H9 (cell line): ENCODE measurements at regions not wholly inside any gene's neighbourhood (a gene's known extent, or its start where the extent isn't known, plus 50 kb on each side); places are given as distances from the start of the nearest gene placed in this dataset.

Experiments
- DNase-seq: peaks from one replicate; pipeline ENCODE4 v3.0.0-alpha.2; 2017
- H2AFZ ChIP-seq: one replicate; pipeline ENCODE4 v1.6.1; 2013; ENCODE audit warnings: mild to moderate bottlenecking, low read length, control low read depth, moderate library complexity
- H2AK5ac ChIP-seq: 2 replicates; pipeline ENCODE4 v1.6.1; 2013; ENCODE audit warnings: low read length, control low read depth, mixed read lengths; ENCODE audit not compliant: insufficient read length
- H2BK120ac ChIP-seq: one replicate; pipeline ENCODE4 v1.6.1; 2013; ENCODE audit warnings: low read depth, mild to moderate bottlenecking, low read length, control low read depth, inconsistent platforms; ENCODE audit not compliant: poor library complexity, severe bottlenecking
- H2BK12ac ChIP-seq: 2 replicates; pipeline ENCODE4 v1.6.1; 2013; ENCODE audit warnings: low read length, control low read depth, mixed read lengths, low read depth; ENCODE audit not compliant: insufficient read length
- H2BK15ac ChIP-seq: 2 replicates; pipeline ENCODE4 v1.6.1; 2013; ENCODE audit warnings: low read depth, low read length, control low read depth
- H2BK20ac ChIP-seq: one replicate; pipeline ENCODE4 v1.6.1; 2013; ENCODE audit warnings: low read depth, mild to moderate bottlenecking, low read length, control low read depth, inconsistent platforms; ENCODE audit not compliant: poor library complexity, severe bottlenecking
- H2BK5ac ChIP-seq: 2 replicates; pipeline ENCODE4 v1.6.1; 2013; ENCODE audit warnings: low read length, control low read depth, mixed read lengths; ENCODE audit not compliant: insufficient read length
- H3K14ac ChIP-seq: 2 replicates; pipeline ENCODE4 v1.6.1; 2013; ENCODE audit warnings: low read length, control low read depth; ENCODE audit not compliant: insufficient read depth
- H3K18ac ChIP-seq: 2 replicates; pipeline ENCODE4 v1.6.1; 2013; ENCODE audit warnings: low read depth, mild to moderate bottlenecking, mixed read lengths, low read length, control low read depth; ENCODE audit not compliant: insufficient read length
- H3K23ac ChIP-seq: 2 replicates; pipeline ENCODE4 v1.6.1; 2013; ENCODE audit warnings: low read length, control low read depth, mixed read lengths, low read depth; ENCODE audit not compliant: insufficient read length
- H3K23me2 ChIP-seq: 2 replicates; pipeline ENCODE4 v1.6.1; 2013; ENCODE audit warnings: low read depth, mild to moderate bottlenecking, mixed read lengths, low read length, control low read depth; ENCODE audit not compliant: insufficient read length, poor library complexity, severe bottlenecking
- H3K27ac ChIP-seq: 2 replicates; pipeline ENCODE4 v1.5.1; 2013; ENCODE audit warnings: low read length, control low read depth, mixed read lengths, low read depth; ENCODE audit not compliant: insufficient read length
- H3K27me3 ChIP-seq: 2 replicates; pipeline ENCODE4 v1.6.1; 2013; ENCODE audit warnings: low read length, control low read depth, inconsistent platforms; ENCODE audit not compliant: insufficient read depth
- H3K4ac ChIP-seq: 2 replicates; pipeline ENCODE4 v1.6.1; 2013; ENCODE audit warnings: low read depth, mild to moderate bottlenecking, control low read depth, inconsistent platforms, low read length, moderate library complexity
- H3K4me1 ChIP-seq: 2 replicates; pipeline ENCODE4 v1.6.1; 2013; ENCODE audit warnings: low read length, control low read depth, inconsistent platforms; ENCODE audit not compliant: insufficient read depth
- H3K4me2 ChIP-seq: 2 replicates; pipeline ENCODE4 v1.6.1; 2013; ENCODE audit warnings: low read length, control low read depth, mixed read lengths; ENCODE audit not compliant: insufficient read length, insufficient read depth
- H3K56ac ChIP-seq: 2 replicates; pipeline ENCODE4 v1.6.1; 2013; ENCODE audit warnings: low read depth, mild to moderate bottlenecking, mixed read lengths, low read length, control low read depth; ENCODE audit not compliant: insufficient read length
- H3K79me1 ChIP-seq: 2 replicates; pipeline ENCODE4 v1.6.1; 2013; ENCODE audit warnings: low read depth, mild to moderate bottlenecking, moderate library complexity, low read length, control low read depth, inconsistent platforms; ENCODE audit not compliant: insufficient read depth, poor library complexity, severe bottlenecking
- H3K79me2 ChIP-seq: 2 replicates; pipeline ENCODE4 v1.6.1; 2013; ENCODE audit warnings: low read length, control low read depth, inconsistent platforms; ENCODE audit not compliant: insufficient read depth
- H3K9ac ChIP-seq: 2 replicates; pipeline ENCODE4 v1.6.1; 2013; ENCODE audit warnings: low read length, control low read depth, mixed read lengths; ENCODE audit not compliant: insufficient read length; ENCODE audit errors: extremely low read depth
- H3K9me3 ChIP-seq: one replicate; pipeline ENCODE4 v1.6.1; 2013; ENCODE audit warnings: low read depth, low read length, inconsistent platforms; ENCODE audit not compliant: control insufficient read depth
- H3T11ph ChIP-seq: one replicate; pipeline ENCODE4 v1.6.1; 2013; ENCODE audit warnings: mild to moderate bottlenecking, low read length, control low read depth, inconsistent platforms
- H4K20me1 ChIP-seq: one replicate; pipeline ENCODE4 v1.6.1; 2013; ENCODE audit not compliant: control insufficient read depth, insufficient read length, insufficient read depth
- H4K5ac ChIP-seq: 2 replicates; pipeline ENCODE4 v1.6.1; 2013; ENCODE audit warnings: low read depth, mild to moderate bottlenecking, mixed read lengths, low read length, control low read depth; ENCODE audit not compliant: insufficient read length
- H4K8ac ChIP-seq: replicated peaks from 2 replicates; pipeline ENCODE4 v1.6.1; 2013; ENCODE audit warnings: low read length, control low read depth, mixed read lengths, low read depth; ENCODE audit not compliant: insufficient read length
- H4K91ac ChIP-seq: 2 replicates; pipeline ENCODE4 v1.6.1; 2013; ENCODE audit warnings: low read depth, mild to moderate bottlenecking, moderate library complexity, mixed read lengths, low read length, control low read depth; ENCODE audit not compliant: insufficient read length
- H3K27ac Mint-ChIP-seq, 3 experiments: 2 replicates in 2 of 3; 3 replicates in 1 of 3; pipeline ENCODE4 v1.8.0; 2020 to 2021; ENCODE audit warnings: mixed read lengths in 3 of 3, mild to moderate bottlenecking in 1 of 3, moderate library complexity in 1 of 3
- H3K27me3 Mint-ChIP-seq: 2 replicates; pipeline ENCODE4 v1.8.0; 2021; ENCODE audit warnings: low read depth, mild to moderate bottlenecking, moderate library complexity, mixed read lengths
- H3K36me3 Mint-ChIP-seq, 3 experiments: 2 replicates in 2 of 3; 3 replicates in 1 of 3; pipeline ENCODE4 v1.8.0; 2020 to 2021; ENCODE audit warnings: low read depth in 3 of 3, mixed read lengths in 3 of 3; ENCODE audit not compliant: insufficient read depth in 1 of 3
- H3K4me1 Mint-ChIP-seq, 2 experiments: 2 replicates each; pipeline ENCODE4 v1.8.0; 2020; ENCODE audit warnings: mixed read lengths in 2 of 2
- H3K4me3 Mint-ChIP-seq, 2 experiments: 2 replicates in 1 of 2; 3 replicates in 1 of 2; pipeline ENCODE4 v1.8.0; 2020 to 2021; ENCODE audit warnings: mild to moderate bottlenecking in 2 of 2, mixed read lengths in 2 of 2, moderate library complexity in 1 of 2
- H3K9me3 Mint-ChIP-seq, 2 experiments: 2 replicates in 1 of 2; 3 replicates in 1 of 2; pipeline ENCODE4 v1.8.0; 2020; ENCODE audit warnings: mild to moderate bottlenecking in 2 of 2, mixed read lengths in 2 of 2, moderate library complexity in 1 of 2
- WGBS: extraction: QIAGEN DNeasy Blood & Tissue Kit; methylation state at CpG from one replicate; pipeline ENCODE4 v1.1.7; 2013; ENCODE audit warnings: missing lambda C conversion rate, low lambda C conversion rate, mixed read lengths; ENCODE audit not compliant: insufficient read length; ENCODE audit errors: extremely low coverage; 5-methylcytosine and 5-hydroxymethylcytosine counted together
- TF ChIP-seq, protein P1 (sequence below): fragments of 200-600 bp; sonication (generic); conservative IDR thresholded peaks from 3 replicates; pipeline ENCODE4 v1.8.0; 2021; ENCODE audit warnings: antibody characterized with exemption, mild to moderate bottlenecking

DNA sequence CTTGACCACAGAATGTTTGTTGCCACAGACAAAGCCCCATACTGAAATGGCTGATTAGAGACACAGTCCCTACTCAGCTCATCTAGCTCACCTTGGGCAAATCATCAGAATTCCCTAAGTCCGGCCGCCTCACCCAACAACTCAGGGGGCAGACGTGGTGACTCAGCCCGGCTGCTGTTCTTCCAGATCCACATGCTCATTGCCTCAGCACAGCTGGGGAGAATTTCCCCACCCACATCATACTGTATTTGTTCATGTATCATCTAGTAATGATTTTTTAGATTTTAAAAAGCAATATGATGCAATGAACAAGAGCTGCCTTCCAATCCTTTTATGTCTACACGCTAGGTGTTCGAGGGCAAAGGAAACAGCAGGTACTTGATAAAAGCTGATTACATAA is 333.8 kb upstream of the TENM3 start:
- H2BK15ac ChIP-seq: no peak overlapping the region
- H3K4me1 Mint-ChIP-seq: no peaks in the 10 kb centered on the region; a peak in 2 of 4 replicates
- no peaks in the 10 kb centered on the region; the same call in 1 of the 2 replicates for H3K4me1 ChIP-seq
- H4K5ac ChIP-seq: no peak overlapping the region
- no peak overlapping the region for H2BK20ac ChIP-seq
- H3K27ac ChIP-seq: no peak overlapping the region
- H4K8ac ChIP-seq: no peak overlapping the region
- H3K9me3 Mint-ChIP-seq: peaks cover 26 to 38% of the 10 kb centered on the region in 2 experiments
- H3K27ac Mint-ChIP-seq: peak overlapping the region in 2 of 3 experiments; percentile 11; a peak in 1 of 7 replicates
- TF ChIP-seq, protein P1, sequence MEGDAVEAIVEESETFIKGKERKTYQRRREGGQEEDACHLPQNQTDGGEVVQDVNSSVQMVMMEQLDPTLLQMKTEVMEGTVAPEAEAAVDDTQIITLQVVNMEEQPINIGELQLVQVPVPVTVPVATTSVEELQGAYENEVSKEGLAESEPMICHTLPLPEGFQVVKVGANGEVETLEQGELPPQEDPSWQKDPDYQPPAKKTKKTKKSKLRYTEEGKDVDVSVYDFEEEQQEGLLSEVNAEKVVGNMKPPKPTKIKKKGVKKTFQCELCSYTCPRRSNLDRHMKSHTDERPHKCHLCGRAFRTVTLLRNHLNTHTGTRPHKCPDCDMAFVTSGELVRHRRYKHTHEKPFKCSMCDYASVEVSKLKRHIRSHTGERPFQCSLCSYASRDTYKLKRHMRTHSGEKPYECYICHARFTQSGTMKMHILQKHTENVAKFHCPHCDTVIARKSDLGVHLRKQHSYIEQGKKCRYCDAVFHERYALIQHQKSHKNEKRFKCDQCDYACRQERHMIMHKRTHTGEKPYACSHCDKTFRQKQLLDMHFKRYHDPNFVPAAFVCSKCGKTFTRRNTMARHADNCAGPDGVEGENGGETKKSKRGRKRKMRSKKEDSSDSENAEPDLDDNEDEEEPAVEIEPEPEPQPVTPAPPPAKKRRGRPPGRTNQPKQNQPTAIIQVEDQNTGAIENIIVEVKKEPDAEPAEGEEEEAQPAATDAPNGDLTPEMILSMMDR: no peak
- no peak overlapping the region for H3K56ac ChIP-seq
- H3K18ac ChIP-seq: no peak overlapping the region
- no CpG with 5 or more reads among the region's 6 CpGs for WGBS
- no peak overlapping the region for H3K4me2 ChIP-seq
- H3K36me3 Mint-ChIP-seq: peaks cover 20 to 36% (median 22%) of the 10 kb centered on the region in 3 experiments
- H2AFZ ChIP-seq: no peak overlapping the region
- H2BK12ac ChIP-seq: no peak overlapping the region
- DNase-seq: no peak
- no peaks in the 10 kb centered on the region for H3K9me3 ChIP-seq
- H2BK120ac ChIP-seq: no peak overlapping the region
- H3K23ac ChIP-seq: no peak overlapping the region
- peaks cover 3% of the 10 kb centered on the region; the same call in 1 of the 2 replicates for H3K27me3 Mint-ChIP-seq
- H3K4me3 Mint-ChIP-seq: no peak overlapping the region
- no peak overlapping the region for H3K14ac ChIP-seq
- H3K27me3 ChIP-seq: no peaks in the 10 kb centered on the region
- H3K79me2 ChIP-seq: no peaks in the 10 kb centered on the region
- no peak overlapping the region for H2AK5ac ChIP-seq
- H4K20me1 ChIP-seq: no peaks in the 10 kb centered on the region
- H3K79me1 ChIP-seq: no peaks in the 10 kb centered on the region
- H3K4ac ChIP-seq: no peak overlapping the region
- no peak overlapping the region for H4K91ac ChIP-seq
- no peak overlapping the region for H2BK5ac ChIP-seq
- no peak overlapping the region for H3K9ac ChIP-seq
- H3K23me2 ChIP-seq: no peaks in the 10 kb centered on the region
- no peak overlapping the region for H3T11ph ChIP-seq
